NT2/D1 (cell line): ENCODE measurements at regions not wholly inside any gene's neighbourhood (a gene's known extent, or its start where the extent isn't known, plus 50 kb on each side); places are given as distances from the start of the nearest gene placed in this dataset.
"Not testable (repeated sequence)": the region's sequence is repeated elsewhere in the genome, so short reads cannot be mapped to it uniquely, and the experiment has no call there.

Source experiments
- DNase-seq: peaks from one replicate; pipeline ENCODE4 v3.0.0-alpha.2; 2011; ENCODE audit warnings: low read depth, low spot score
- H3K27me3 ChIP-seq: 2 replicates; pipeline ENCODE4 v1.6.0; 2011; ENCODE audit warnings: mild to moderate bottlenecking; ENCODE audit not compliant: insufficient read length, insufficient read depth
- H3K36me3 ChIP-seq: 2 replicates; pipeline ENCODE4 v1.6.1; 2011; ENCODE audit warnings: mild to moderate bottlenecking, low read length, mixed read lengths; ENCODE audit not compliant: insufficient read depth, insufficient read length
- H3K4me1 ChIP-seq: 2 replicates; pipeline ENCODE4 v1.5.1; 2011; ENCODE audit not compliant: insufficient read depth, insufficient read length
- H3K4me3 ChIP-seq: 2 replicates; pipeline ENCODE4 v1.5.1; 2011; ENCODE audit warnings: low read depth; ENCODE audit not compliant: insufficient read length
- H3K9ac ChIP-seq: 2 replicates; pipeline ENCODE4 v1.6.0; 2011; ENCODE audit warnings: low read depth; ENCODE audit not compliant: insufficient read length
- H3K9me3 ChIP-seq: 2 replicates; pipeline ENCODE4 v1.5.1; 2011; ENCODE audit warnings: mild to moderate bottlenecking, low read length; ENCODE audit not compliant: insufficient read depth
- SUZ12 ChIP-seq: IDR thresholded peaks from 2 replicates; pipeline ENCODE4 v1.6.1; 2011; ENCODE audit not compliant: insufficient read length, insufficient read depth; ENCODE audit errors: extremely low read depth
- YY1 ChIP-seq: IDR thresholded peaks from 2 replicates; pipeline ENCODE4 v1.6.1; 2011; ENCODE audit not compliant: insufficient read length, insufficient read depth
- ZNF274 ChIP-seq: IDR thresholded peaks from 2 replicates; pipeline ENCODE4 v1.6.1; 2011; ENCODE audit warnings: mild to moderate bottlenecking, low read depth, low read length

GRCh38 chrX:55924574-55924973 is 207.0 kb downstream of the RRAGB start:
- no peak for DNase-seq
- TF ChIP-seq YY1 (no peak), ZNF274 (no peak), SUZ12 (no peak)
- Histone ChIP-seq H3K9me3 (no peaks in the 10 kb centered on the region), H3K4me3 (no peak overlapping the region), H3K36me3 (no peaks in the 10 kb centered on the region), H3K9ac (no peak overlapping the region), H3K4me1 (no peaks in the 10 kb centered on the region), H3K27me3 (no peaks in the 10 kb centered on the region)

- H3K9ac ChIP-seq, H3K4me3 ChIP-seq, H3K27me3 ChIP-seq, H3K36me3 ChIP-seq, DNase-seq, H3K4me1 ChIP-seq, H3K9me3 ChIP-seq: not testable (repeated sequence)
These were observed 211.0 kb downstream of the RRAGB start for GRCh38 chrX:55928529-55928928.
